Vagina (tissue), 2 donors: ENCODE measurements at regions not wholly inside any gene's neighbourhood (a gene's known extent, or its start where the extent isn't known, plus 50 kb on each side); places are given as distances from the start of the nearest gene placed in this dataset.

Experiments used
- CTCF ChIP-seq, 3 experiments: fragments of 450-650 bp in 2 of 3; fragments of 200-600 bp in 1 of 3; sonication (generic) in 1 of 3; IDR thresholded peaks; one replicate each; pipeline ENCODE4 v1.5.1; 2017 to 2019; ENCODE audit warnings: antibody characterized with exemption in 3 of 3, mild to moderate bottlenecking in 2 of 3, moderate library complexity in 2 of 3
- POLR2A ChIP-seq, 2 donors: fragments of 450-650 bp; IDR thresholded peaks; one replicate each; pipeline ENCODE4 v1.6.1; 2017; ENCODE audit warnings: antibody characterized with exemption in 2 of 2, mild to moderate bottlenecking in 2 of 2, moderate library complexity in 2 of 2
- POLR2AphosphoS5 ChIP-seq, 2 donors: sonication (generic); formaldehyde crosslinking; IDR thresholded peaks; one replicate each; pipeline ENCODE4 v1.9.0; 2017; ENCODE audit warnings: antibody characterized with exemption in 2 of 2, mild to moderate bottlenecking in 2 of 2, low read depth in 1 of 2; ENCODE audit not compliant: insufficient read depth in 1 of 2

GRCh38 chr2:118773826-118774225 is 73.6 kb downstream of the EN1 start:
- TF ChIP-seq CTCF (IDR thresholded peaks at IDR 0.05) (no peak), POLR2A (IDR thresholded peaks at IDR 0.05) (no peak), POLR2AphosphoS5 (IDR thresholded peaks at IDR 0.05; ENCODE audit: insufficient read depth in 1 of 2, low read depth in 1 of 2) (no peak)
